ENCODE measurements at regions not wholly inside any gene's neighbourhood (a gene's known extent, or its start where the extent isn't known, plus 50 kb on each side); places are given as distances from the start of the nearest gene placed in this dataset.

GRCh38 chr5:72649449-72649848 lies 142.2 kb upstream of the ZNF366 start:
- TF ChIP-seq CTCF (conservative IDR thresholded peaks at IDR 0.05) (no peak), ZFX (IDR thresholded peaks at IDR 0.05) (no peak)

Data from C4-2B (cell line).